GM21737 (cell line): ENCODE measurements at regions not wholly inside any gene's neighbourhood (a gene's known extent, or its start where the extent isn't known, plus 50 kb on each side); places are given as distances from the start of the nearest gene placed in this dataset.
A peak's percentile ranks its signal among the peaks of the same experiment; 100 is the strongest.
"Not testable (repeated sequence)": the region's sequence is repeated elsewhere in the genome, so short reads cannot be mapped to it uniquely, and the experiment has no call there.

Experiments
- ATAC-seq: cut with Tn5 transposase; IDR thresholded peaks from one replicate; pipeline ENCODE4 v1.9.1; 2021; ENCODE audit warnings: mild to moderate bottlenecking, moderate library complexity; ENCODE audit not compliant: unreplicated experiment

GRCh38 chr15:91356083-91356482 lies 256.0 kb downstream of the SV2B start:
- no peak for ATAC-seq

DNA sequence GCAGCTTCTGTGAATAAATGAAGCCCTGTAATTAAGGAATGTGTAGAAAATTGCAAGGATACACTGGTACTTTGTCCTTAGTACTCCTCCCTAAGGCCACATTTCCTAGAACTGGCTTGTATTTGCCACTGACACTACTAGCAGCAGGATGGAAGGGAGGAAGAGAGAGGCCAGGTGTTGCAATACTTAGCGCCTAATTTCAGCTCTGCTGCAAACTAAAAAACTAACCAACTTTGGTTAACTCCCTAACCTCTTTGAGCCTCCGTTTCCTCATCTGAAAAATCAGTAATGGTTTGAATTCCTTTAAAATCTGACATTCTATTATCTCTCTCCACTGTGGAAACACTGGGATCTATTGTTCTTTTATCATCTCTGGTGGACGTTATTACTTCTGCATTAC lies 257.0 kb downstream of the SV2B start:
- ATAC-seq, result no peak

DNA sequence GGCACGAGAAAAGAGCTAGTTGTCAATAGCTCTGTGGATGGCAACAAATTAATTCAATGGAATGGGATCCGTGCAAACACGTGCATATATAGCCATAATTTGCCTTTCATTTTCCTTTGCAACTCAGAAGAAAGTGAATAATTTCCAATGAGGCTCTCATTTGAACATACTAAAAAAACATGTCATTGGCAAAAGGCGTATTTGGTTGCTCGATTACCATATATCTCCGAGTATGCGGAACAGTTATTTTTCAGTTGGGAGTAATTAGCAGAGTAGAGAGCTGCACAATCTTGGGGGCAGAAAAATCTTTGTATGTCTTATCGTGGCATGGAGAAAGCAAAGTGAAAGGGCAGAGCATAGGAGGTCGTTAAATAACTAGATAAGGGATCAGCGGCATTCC lies 257.4 kb downstream of the SV2B start:
- ATAC-seq, result no peak

DNA sequence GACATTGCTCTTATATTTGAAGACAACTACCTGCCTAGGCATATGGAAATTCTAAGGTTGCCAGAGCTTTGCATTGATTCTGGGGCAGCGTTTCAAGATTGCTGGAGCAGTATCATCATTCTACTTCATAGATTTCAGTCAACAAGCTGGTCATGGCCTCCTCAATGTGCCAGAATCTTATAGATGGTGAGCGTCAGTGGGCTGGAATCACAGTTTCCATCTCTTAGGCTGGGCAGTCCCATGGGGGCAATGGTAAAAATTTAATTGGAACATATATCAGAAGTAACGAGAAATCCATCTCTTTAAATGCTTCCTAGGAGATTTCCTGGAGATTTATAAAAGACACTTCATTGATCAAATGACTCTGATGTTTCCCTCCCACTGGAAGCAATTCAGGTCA lies 258.3 kb downstream of the SV2B start:
- no peak for ATAC-seq

GRCh38 chr15:91361696-91362095 lies 261.6 kb downstream of the SV2B start:
- ATAC-seq, result not testable (repeated sequence)

DNA sequence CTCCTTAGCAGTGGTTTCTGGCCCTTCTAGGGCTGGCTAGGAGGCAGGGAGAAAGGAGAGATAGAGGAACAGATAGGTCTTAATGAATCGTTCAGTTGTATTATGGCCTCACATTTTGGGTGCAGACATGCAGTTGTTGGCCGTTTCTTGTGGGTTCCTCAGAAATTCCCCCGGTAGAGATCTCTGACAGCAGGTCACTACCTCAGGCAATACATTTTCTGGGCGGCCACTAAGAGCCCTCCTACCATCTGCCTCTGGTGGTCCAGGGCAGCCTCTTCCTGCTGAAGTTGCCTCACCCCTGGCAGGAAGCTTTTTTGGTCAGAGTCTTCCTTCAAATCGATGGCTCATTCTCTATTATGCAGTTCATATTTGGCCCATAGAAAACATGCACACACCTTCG lies 266.1 kb downstream of the SV2B start:
- no peak for ATAC-seq

DNA sequence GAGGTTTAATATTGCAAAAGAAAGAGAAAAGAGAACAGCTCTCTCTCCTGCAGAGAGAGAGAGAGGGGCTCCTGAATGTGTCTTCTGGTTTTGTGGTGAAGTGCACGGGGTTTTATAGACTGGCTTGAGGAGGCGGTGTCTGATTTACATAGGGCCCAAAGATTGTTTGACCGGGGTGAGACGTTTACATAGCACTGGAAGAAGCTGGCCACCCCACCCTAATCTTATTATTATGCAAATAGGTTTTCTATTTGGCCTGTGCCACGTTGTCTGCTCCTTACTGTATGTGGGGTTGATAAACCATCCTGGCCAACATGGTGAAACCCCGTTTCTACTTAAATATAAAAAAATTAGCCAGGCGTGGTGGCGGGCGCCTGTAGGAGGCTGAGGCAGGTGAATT lies 268.6 kb downstream of the SV2B start:
- no peak for ATAC-seq

DNA sequence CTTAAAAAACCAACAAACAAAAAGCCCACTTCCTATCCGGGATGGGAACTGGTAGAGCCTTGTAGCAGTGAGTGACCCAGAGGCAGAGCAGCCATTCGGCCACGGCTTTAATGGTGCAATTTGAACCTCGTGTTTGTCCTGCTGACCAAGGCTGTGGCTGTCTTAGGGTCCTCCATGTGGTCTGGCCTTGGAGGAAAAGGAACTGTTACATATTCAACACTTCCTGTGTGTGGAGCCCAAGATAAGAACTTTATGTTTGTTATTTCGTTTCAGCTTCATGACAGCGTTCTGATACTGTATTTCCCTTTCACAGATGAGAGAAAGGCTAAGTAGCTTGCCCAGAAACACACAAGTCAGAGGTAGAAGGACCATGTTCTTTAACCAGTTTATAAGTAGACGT lies 269.8 kb downstream of the SV2B start:
- ATAC-seq, result no peak

- ATAC-seq, result not testable (repeated sequence)
Measured at GRCh38 chr15:91371345-91371744, 271.3 kb downstream of the SV2B start.

DNA sequence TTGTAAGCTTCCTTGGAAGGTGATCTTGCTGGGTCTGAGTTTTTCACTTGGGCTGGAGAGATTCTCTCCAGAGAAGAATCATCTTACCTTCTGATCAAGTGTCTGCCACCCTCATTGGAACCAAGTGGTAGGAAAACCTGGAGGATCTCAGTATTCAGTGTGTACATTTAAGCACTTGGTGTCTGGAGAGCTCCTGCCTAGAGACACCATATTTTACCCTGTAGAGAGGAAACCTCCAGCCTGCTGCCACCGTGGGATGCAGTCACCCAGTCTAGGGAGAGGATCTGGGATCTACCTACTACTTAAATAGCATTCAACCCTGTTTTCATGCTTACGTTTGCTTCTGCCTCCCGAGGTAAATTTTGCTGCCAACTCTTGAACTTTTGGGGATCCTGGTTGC lies 274.3 kb downstream of the SV2B start:
- no peak for ATAC-seq

GRCh38 chr15:91376038-91376437 lies 276.0 kb downstream of the SV2B start:
- ATAC-seq, result no peak

DNA sequence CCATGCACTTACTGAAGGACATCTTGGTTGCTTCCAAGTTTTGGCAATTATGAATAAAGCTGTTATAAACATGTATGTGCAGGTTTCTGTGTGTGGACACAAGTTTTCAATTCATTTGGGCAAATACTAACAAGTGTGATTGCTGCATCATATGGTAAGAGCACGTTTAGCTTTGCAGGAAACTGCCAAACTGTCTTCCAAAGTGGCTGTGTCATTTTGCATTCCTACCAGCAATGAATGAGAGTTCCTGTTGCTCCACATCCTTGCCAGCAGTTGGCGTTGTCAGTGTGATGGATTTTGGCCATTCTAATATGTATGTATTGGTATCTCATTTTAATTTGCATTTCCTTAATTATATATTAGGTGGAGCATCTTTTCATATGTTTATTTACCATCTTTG lies 280.1 kb downstream of the SV2B start:
- no peak for ATAC-seq

DNA sequence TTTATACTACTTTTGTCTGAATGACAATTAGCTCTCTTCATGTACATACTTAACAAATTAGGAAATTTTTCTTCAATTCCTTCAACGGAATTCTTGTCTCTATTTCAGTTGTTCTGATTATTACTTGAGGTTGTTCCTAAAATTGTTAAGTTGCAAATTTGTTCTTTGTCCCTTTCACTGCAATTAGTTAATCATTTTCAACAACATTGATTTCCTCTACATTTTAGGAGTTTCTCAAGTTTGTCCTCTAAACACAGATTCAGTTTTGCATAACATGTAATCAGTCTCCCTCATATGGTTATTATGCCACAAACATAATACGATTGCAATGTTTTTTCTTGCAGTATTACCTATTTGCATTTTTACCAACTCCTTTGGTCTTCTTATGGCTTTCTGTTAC lies 283.5 kb downstream of the SV2B start:
- no peak for ATAC-seq

DNA sequence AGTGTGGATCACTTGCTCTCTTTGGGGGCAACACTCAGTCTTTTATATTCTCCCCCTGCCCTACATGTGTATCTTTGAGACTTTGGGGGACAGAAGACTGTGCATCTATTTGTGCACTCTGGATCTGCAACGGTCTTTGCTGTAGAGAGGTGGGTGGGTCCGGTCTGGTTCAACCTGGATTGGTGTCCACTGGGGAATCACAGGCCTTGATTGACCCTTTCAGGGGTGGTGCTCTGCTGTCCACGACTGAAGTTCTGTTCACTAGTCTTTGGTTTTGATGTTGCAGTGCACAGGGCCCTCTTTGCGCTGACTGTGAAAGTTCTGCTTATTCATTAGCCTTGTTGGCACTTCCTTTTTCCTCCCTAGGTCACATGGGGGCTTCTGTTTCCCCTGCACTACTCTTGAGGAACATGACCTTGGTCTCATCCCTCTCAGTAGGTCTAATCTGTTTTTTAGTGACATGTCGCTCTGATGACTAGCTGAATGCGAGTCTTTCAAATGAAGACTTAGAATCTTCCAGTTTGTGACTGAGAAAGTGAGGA lies 284.2 kb downstream of the SV2B start:
- ATAC-seq, result no peak

- ATAC-seq, result no peak
Measured at GRCh38 chr15:91385311-91385710, 285.3 kb downstream of the SV2B start.

DNA sequence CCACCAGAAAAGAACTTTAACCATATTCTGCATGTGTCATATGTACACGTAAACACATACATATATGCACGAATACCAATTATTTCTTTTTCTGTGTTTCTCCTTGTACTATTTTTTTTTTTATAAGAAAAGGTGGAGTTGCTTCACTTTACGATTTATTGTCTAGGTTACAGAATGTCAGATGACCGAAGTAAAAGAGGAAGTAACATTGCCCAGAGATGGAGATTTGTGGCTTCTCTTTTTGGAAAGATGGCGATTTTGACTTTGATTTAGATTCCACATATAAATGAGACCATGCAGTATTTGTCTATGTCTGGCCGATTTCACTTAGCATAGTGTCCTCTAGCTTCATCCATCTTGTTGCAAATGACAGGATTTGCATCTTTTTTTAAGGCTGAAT lies 293.1 kb downstream of the SV2B start:
- no peak for ATAC-seq

- no peak for ATAC-seq
Measured at GRCh38 chr15:91400481-91400880, 300.4 kb downstream of the SV2B start.

DNA sequence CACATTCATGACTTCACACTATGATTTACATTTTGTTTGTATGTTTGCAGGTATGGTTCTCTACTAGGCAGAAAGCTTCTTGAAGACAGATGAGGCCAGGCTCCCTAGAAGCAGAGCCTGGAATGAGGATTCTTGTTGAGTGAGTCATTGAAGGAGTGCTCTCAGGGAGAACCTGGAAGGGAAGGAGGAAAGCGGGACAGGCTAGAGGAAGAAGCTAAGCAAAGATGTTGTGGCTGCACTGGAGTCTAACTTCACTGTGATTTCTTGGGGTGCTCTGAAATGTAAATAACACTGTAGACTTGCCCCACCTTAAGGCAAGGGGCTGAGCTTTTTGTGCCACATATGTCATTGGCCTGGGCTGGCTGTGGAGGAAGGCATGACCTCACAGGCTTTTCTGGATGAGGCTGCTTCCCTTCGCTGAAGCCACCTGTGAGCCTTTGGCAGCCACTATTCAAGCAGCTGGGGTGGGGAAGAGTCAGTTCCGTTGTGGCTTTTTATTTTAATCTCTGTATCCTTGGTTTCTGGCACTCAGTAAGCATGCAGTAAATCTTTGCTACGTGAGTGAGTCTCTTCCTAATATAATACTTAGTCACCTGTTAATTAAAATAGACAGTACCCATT lies 307.3 kb downstream of the SV2B start:
- peak; percentile 66 for ATAC-seq

DNA sequence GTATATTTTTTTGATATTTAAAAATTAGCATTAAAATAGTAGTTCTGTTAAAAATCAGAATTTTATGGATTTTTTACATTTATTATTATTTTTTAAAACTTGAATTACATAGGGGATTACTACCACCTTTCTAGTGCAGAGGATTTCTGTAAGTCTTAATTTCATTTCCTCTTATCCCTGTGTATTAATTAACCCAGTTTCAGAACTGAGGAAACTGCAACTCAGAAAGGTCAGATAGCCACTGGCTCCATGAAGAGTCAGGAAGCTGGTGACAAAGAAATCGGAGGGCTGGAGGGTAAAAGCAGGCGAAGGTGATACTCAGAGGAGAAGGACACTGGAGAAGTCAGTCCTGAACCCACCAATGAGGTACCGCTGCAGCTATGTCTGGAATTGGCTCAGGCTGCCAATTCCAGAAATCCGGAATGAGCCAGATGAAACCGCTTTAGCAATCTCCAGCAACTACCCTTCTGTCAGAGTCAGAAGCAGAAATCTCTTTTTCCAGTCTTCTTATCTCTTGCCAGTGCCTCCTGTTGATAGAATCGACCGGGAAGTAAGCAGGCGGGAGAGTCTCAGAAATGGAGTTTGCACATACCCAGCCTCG lies 308.5 kb downstream of the SV2B start:
- no peak for ATAC-seq

GRCh38 chr15:91409387-91409786 lies 309.3 kb downstream of the SV2B start:
- no peak for ATAC-seq

DNA sequence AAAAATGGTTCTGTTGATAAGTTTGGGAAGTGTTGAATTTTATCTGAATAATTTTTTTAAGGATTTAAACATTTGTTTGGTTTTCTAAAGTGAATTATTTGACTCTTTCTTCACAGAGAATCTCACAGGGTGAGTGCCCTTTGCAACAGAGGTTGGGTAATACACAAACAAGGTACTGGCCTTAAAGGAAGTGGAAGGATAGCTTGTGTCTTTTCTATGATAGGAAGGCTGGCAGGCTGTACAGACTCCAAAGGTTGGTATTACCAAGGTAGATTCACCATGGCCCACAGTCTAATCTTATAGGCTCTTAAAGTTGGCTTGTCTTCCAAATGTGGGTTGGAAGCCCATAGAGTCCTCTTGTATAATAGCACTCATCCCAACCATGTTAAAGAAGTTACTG lies 311.5 kb downstream of the SV2B start:
- no peak for ATAC-seq

DNA sequence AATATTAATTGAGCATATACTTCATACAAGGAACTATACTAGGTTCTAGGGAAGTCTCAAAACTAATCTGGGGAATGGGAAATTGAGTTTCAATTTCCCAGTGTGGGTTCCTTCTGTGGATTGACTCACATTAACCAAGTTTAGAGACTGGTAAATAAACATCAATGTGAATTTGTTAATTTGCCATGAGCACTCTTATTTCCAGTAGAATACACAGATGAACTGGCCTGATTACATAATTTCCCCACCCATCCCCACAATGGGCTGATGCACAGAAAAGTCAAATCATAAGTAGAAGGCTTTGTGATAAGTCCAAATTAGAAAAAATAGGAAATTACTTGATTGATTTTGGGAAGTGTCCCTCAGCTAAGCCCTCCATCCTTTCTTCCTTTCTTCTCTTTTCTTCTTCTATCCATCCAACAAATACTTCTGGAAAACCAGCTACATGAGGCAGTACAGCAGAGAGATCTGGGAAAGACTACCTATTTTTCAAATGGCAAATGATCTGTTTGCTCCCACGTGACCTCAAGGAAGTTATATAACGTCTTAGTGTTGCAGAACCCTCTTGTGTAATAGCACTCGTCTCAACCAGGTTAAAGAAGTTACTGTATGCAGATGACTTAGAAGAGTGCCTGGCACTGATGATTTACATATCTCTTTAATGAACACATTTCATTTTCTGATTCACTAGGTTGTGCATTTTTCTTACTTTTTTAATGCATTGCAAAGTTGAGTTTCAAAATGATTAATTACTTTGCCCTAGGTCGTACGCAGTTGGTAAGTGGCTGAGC lies 312.3 kb downstream of the SV2B start:
- no peak for ATAC-seq
